Stomach (tissue), 8 donors: ENCODE measurements at regions not wholly inside any gene's neighbourhood (a gene's known extent, or its start where the extent isn't known, plus 50 kb on each side); places are given as distances from the start of the nearest gene placed in this dataset.
A peak's percentile ranks its signal among the peaks of the same experiment; 100 is the strongest.

Experiments
- DNase-seq, 2 donors: peaks; one replicate each; pipeline versions ENCODE4 v3.0.0 to v3.0.0-alpha.2; 2013 to 2019
- H3K27ac ChIP-seq, 5 donors: fragments of 200-600 bp in 4 of 5; sonication (generic) in 4 of 5; one replicate each; pipeline ENCODE4 v1.5.1; 2013 to 2019; ENCODE audit warnings: mild to moderate bottlenecking in 1 of 5, moderate library complexity in 1 of 5
- H3K27me3 ChIP-seq, 3 donors: fragments of 200-600 bp; sonication (generic); one replicate each; pipeline ENCODE4 v1.5.1; 2017 to 2019; ENCODE audit warnings: mixed run types in 1 of 3
- H3K36me3 ChIP-seq, 4 donors: fragments of 200-600 bp; sonication (generic); 1 replicate in 3 of 4; 2 replicates in 1 of 4; pipeline ENCODE4 v1.5.1; 2016 to 2019
- H3K4me1 ChIP-seq, 4 donors: fragments of 200-600 bp; sonication (generic); one replicate each; pipeline ENCODE4 v1.5.1; 2016 to 2019
- H3K4me3 ChIP-seq, 4 donors: fragments of 200-600 bp; sonication (generic) in 3 of 4; one replicate each; pipeline ENCODE4 v1.5.1; 2016 to 2019; ENCODE audit warnings: mild to moderate bottlenecking in 1 of 4
- H3K9me3 ChIP-seq, 4 donors: fragments of 200-600 bp; sonication (generic); one replicate each; pipeline ENCODE4 v1.5.1; 2016 to 2019
- CTCF ChIP-seq, 7 experiments: fragments of 450-650 bp in 4 of 7; fragments of 200-600 bp in 3 of 7; sonication (generic) in 3 of 7; IDR thresholded peaks; one replicate each; pipeline ENCODE4 v1.5.1; 2016 to 2019; ENCODE audit warnings: antibody characterized with exemption in 7 of 7, control low read depth in 2 of 7, mild to moderate bottlenecking in 1 of 7
- EP300 ChIP-seq: sonication (generic); formaldehyde crosslinking; IDR thresholded peaks from one replicate; pipeline ENCODE4 v1.6.1; 2017; ENCODE audit warnings: antibody characterized with exemption
- POLR2A ChIP-seq, 4 donors: fragments of 450-650 bp; IDR thresholded peaks; one replicate each; pipeline ENCODE4 v1.6.1; 2016; ENCODE audit warnings: antibody characterized with exemption in 4 of 4, control low read depth in 2 of 4, mild to moderate bottlenecking in 1 of 4, moderate library complexity in 1 of 4
- POLR2AphosphoS5 ChIP-seq, 3 donors: sonication (generic); formaldehyde crosslinking; IDR thresholded peaks; one replicate each; pipeline ENCODE4 v1.6.1; 2016; ENCODE audit warnings: antibody characterized with exemption in 3 of 3
- WGBS, 5 donors: extraction: QIAGEN DNeasy Blood & Tissue Kit in 3 of 5; methylation state at CpG; one replicate each; pipeline versions ENCODE4 v1.1.5 to v1.1.7; 2013 to 2018; 5-methylcytosine and 5-hydroxymethylcytosine counted together
- intact Hi-C: fragments of 100-400 bp; cut with DNase I; formaldehyde crosslinking; loops from one replicate; pipeline ENCODE4 v1.15.1; 2023; ENCODE audit warnings: low total_unique reads
- donor health status: healthy with polysubstance abuse.
- donor health status: Bipolar disorder and iron deficiency.
- donor health status: healthy.

DNA sequence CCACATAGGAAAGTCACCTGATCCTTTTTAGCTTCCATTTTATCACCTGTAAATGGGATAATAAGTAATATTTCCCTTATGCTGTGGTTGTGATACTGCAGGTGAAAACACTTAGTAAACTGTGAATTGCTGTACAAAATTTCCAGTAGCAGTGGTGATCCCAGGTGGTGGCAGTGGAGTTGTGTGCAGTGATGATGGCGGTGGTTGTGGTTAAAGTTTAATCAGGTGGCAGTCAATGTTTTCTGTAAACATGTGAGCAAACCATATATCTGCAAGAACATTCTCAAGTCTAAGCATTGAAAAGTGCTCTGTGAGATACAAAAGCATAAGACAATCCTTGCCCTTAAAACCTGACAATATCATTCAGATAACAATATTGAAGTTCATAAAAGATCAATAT, 480.2 kb downstream of the RASEF start:
- Histone ChIP-seq H3K4me1 (peaks cover 0 to 5% (median 0%) of the 10 kb centered on the region in 4 donors), H3K27me3 (no peaks in the 10 kb centered on the region), H3K9me3 (peaks cover 0 to 9% (median 4%) of the 10 kb centered on the region in 4 donors), H3K36me3 (no peaks in the 10 kb centered on the region), H3K4me3 (no peak overlapping the region), H3K27ac (no peak overlapping the region)
- 33 to 74% (median 63%) methylated on average over 1 of the region's 1 CpG for WGBS, 5 donors
- intact Hi-C loops, result no loop called here
- no peak for TF ChIP-seq POLR2A (IDR thresholded peaks at IDR 0.05)
- no peak for DNase-seq

- no peaks in the 10 kb centered on the region for H3K36me3 ChIP-seq
- H3K4me1 ChIP-seq, result peaks cover 0 to 6% (median 2%) of the 10 kb centered on the region in 4 donors
- H3K4me3 ChIP-seq, result no peak overlapping the region
- WGBS, 5 donors, result 82 to 90% (median 83%) methylated on average over 7 of the region's 7 CpGs
- DNase-seq, result peak in 1 of 2 donors; percentile 29
- H3K9me3 ChIP-seq, result peaks cover 0 to 9% (median 4%) of the 10 kb centered on the region in 4 donors
- H3K27me3 ChIP-seq, result no peaks in the 10 kb centered on the region
- no peak overlapping the region for H3K27ac ChIP-seq
- intact Hi-C loops, result no loop called here
- no peak for TF ChIP-seq EP300
- no peak for TF ChIP-seq CTCF (IDR thresholded peaks at IDR 0.05)
- TF ChIP-seq POLR2AphosphoS5 (IDR thresholded peaks at IDR 0.05), result no peak
- TF ChIP-seq POLR2A (IDR thresholded peaks at IDR 0.05), result no peak
Measured at GRCh38 chr9:82583524-82583923, 479.4 kb downstream of the RASEF start.

- Histone ChIP-seq H3K27me3 (no peaks in the 10 kb centered on the region), H3K27ac (no peak overlapping the region), H3K4me1 (peaks cover 0 to 9% (median 2%) of the 10 kb centered on the region in 4 donors), H3K36me3 (no peaks in the 10 kb centered on the region), H3K4me3 (no peak overlapping the region), H3K9me3 (no peaks in the 10 kb centered on the region)
- intact Hi-C loops, result no loop called here
- DNase-seq, result no peak
- TF ChIP-seq EP300 (no peak), POLR2AphosphoS5 (IDR thresholded peaks at IDR 0.05) (no peak), POLR2A (IDR thresholded peaks at IDR 0.05) (no peak), CTCF (IDR thresholded peaks at IDR 0.05) (no peak)
- 55 to 72% (median 67%) methylated on average over 5 of the region's 5 CpGs for WGBS, 5 donors
Measured at GRCh38 chr9:82584349-82584863, 478.5 kb downstream of the RASEF start.

DNA sequence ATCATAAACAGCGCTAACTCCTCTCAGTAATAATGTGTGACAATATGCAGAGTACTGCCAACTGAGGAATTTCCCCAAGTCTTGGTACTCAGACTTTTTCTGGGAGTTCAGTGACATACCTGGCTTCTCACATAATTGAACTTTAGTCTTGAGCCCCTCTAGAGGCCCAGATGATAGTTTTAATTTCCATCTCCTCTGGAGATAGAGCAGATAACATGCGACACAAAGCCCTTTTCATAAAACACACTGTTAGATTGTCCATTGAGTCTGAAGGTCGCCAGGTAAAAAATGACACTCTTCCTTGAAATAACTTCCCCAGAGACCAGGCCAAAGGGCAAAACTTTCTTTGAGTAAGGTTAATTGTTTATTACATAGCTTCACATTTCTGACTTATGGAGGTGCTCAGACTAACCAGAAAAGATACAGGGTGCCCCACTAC, 476.0 kb downstream of the RASEF start:
- WGBS, 5 donors, result 76 to 96% (median 93%) methylated on average over 3 of the region's 3 CpGs
- no peak for DNase-seq
- H3K4me1 ChIP-seq, result peaks cover 0 to 9% (median 0%) of the 10 kb centered on the region in 4 donors
- no peak overlapping the region for H3K4me3 ChIP-seq
- H3K36me3 ChIP-seq, result no peaks in the 10 kb centered on the region
- H3K27me3 ChIP-seq, result no peaks in the 10 kb centered on the region
- intact Hi-C loops, result no loop called here
- no peak overlapping the region for H3K27ac ChIP-seq
- H3K9me3 ChIP-seq, result no peaks in the 10 kb centered on the region
- no peak for TF ChIP-seq POLR2A (IDR thresholded peaks at IDR 0.05)
- no peak for TF ChIP-seq EP300
- no peak for TF ChIP-seq CTCF (IDR thresholded peaks at IDR 0.05)
- TF ChIP-seq POLR2AphosphoS5 (IDR thresholded peaks at IDR 0.05), result no peak
